NCI-H2227 treated with DMSO at 0.1 percent for 48 hours (cell line): ENCODE measurements at regions not wholly inside any gene's neighbourhood (a gene's known extent, or its start where the extent isn't known, plus 50 kb on each side); places are given as distances from the start of the nearest gene placed in this dataset.

Experiments
- DNase-seq: peaks from one replicate; lab custom pipeline; 2025; lab: John Stamatoyannopoulos, UW

GRCh38 chr19:27580906-27581305, 1632.0 kb downstream of the UQCRFS1 start:
- no peak for DNase-seq
